ENCODE measurements at regions not wholly inside any gene's neighbourhood (a gene's known extent, or its start where the extent isn't known, plus 50 kb on each side); places are given as distances from the start of the nearest gene placed in this dataset.

- TF ChIP-seq CTCF (IDR thresholded peaks at IDR 0.05) (no peak), POLR2A (IDR thresholded peaks at IDR 0.05) (no peak)
Measured at GRCh38 chr6:112760831-112761230, 413.7 kb downstream of the RFPL4B start.

Measured in esophagus squamous epithelium (tissue), 4 donors.